ENCODE measurements at regions not wholly inside any gene's neighbourhood (a gene's known extent, or its start where the extent isn't known, plus 50 kb on each side); places are given as distances from the start of the nearest gene placed in this dataset.

GRCh38 chr12:89895591-89895990 is 187.0 kb upstream of the ATP2B1 start:
- intact Hi-C loops (cut with DNase I), result no loop called here
- DNase-seq (no peak), ATAC-seq (no peak)
- no peak for TF ChIP-seq CTCF (IDR thresholded peaks at IDR 0.05)
- Histone ChIP-seq H3K4me3 (no peak overlapping the region), H3K9me3 (no peaks in the 10 kb centered on the region), H3K27ac (no peak overlapping the region), H3K27me3 (peaks cover 0 to 4% (median 0%) of the 10 kb centered on the region in 7 donors), H3K4me1 (no peaks in the 10 kb centered on the region), H3K36me3 (no peaks in the 10 kb centered on the region)
- 85 to 87% methylated on average over 2 of the region's 2 CpGs for WGBS, 2 donors

DNA sequence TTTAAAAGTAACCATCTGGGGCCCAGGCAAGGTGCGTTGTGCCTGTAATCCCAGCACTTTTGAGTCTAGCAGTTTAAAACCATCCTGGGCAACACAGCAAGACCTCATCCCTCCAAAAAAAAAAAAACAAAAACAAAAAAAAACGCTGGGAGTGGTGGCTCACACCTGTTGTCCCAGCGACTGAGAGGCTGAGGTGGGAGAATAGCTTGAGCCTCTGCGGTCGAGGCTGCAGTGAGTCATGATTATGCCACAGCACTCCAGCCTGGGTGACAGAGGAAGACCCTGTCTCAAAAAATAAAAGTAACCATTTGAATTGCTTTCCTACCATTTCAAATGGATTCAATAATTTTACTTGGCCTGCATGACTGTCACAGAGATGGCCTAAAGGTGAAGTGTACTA is 186.5 kb upstream of the ATP2B1 start:
- WGBS, 2 donors, result 93 to 95% methylated on average over 5 of the region's 5 CpGs
- Histone ChIP-seq H3K9me3 (no peaks in the 10 kb centered on the region), H3K27ac (no peak overlapping the region), H3K4me3 (no peak overlapping the region), H3K36me3 (no peaks in the 10 kb centered on the region), H3K4me1 (no peaks in the 10 kb centered on the region), H3K27me3 (peaks cover 0 to 4% (median 0%) of the 10 kb centered on the region in 7 donors)
- intact Hi-C loops (cut with DNase I), result no loop called here
- no peak for TF ChIP-seq CTCF (IDR thresholded peaks at IDR 0.05)
- ATAC-seq (no peak), DNase-seq (no peak)

DNA sequence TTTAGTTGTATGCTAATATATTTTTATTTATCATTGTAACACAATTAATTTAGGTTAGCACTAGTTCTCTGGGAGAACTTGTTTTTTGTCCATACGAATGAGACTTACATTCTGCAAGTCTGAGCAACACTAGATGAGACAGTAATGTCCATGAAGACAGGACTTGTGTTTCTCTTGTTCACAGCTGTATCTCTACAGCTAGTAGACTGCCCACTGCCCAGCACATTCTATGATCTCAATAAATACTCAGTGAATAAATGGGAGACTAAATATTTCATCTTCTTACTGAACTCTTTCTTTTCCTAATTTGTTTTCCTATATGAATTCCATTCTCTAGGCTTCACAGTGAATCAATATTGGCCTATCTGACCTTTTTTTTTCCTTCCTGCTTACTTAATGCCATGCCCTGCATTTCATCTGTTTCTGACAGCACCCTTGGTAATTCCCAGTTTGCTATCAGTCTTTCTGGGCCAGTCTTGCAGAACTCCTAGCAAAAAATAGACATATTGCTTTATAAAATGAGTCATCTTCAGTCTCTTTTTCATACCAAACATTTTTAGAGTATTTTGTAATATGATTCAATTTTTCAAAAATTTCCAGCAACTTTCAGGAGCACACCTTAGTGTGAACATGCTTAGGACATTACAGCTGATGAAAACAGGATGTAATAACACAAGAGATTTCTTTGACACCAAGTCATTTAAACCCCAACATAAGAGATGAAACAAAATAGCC is 185.5 kb upstream of the ATP2B1 start:
- intact Hi-C loops (cut with DNase I), result no loop called here

GRCh38 chr12:89892436-89892835 is 183.8 kb upstream of the ATP2B1 start:
- ATAC-seq (no peak), DNase-seq (no peak)
- H3K36me3 ChIP-seq, result no peaks in the 10 kb centered on the region
- TF ChIP-seq CTCF (IDR thresholded peaks at IDR 0.05), result no peak
- no peaks in the 10 kb centered on the region for H3K9me3 ChIP-seq
- H3K4me1 ChIP-seq, result no peaks in the 10 kb centered on the region
- intact Hi-C loops (cut with DNase I), result no loop called here
- no peaks in the 10 kb centered on the region for H3K27me3 ChIP-seq
- no peak overlapping the region for H3K4me3 ChIP-seq
- no peak overlapping the region for H3K27ac ChIP-seq

More for the DNA sequence above, 185.5 kb upstream of the ATP2B1 start:
- Histone ChIP-seq H3K27me3 (peaks cover 0 to 2% (median 0%) of the 10 kb centered on the region in 7 donors), H3K4me3 (no peak overlapping the region), H3K4me1 (no peaks in the 10 kb centered on the region), H3K36me3 (no peaks in the 10 kb centered on the region), H3K9me3 (no peaks in the 10 kb centered on the region), H3K27ac (no peak overlapping the region)
- WGBS, 2 donors, result 92 to 100% methylated on average over 1 of the region's 1 CpG
- ATAC-seq (no peak), DNase-seq (no peak)
- no peak for TF ChIP-seq CTCF (IDR thresholded peaks at IDR 0.05)

All from heart right ventricle (tissue), 16 donors.